SK-N-DZ (cell line): ENCODE measurements at regions not wholly inside any gene's neighbourhood (a gene's known extent, or its start where the extent isn't known, plus 50 kb on each side); places are given as distances from the start of the nearest gene placed in this dataset.
"Not testable (repeated sequence)": the region's sequence is repeated elsewhere in the genome, so short reads cannot be mapped to it uniquely, and the experiment has no call there.

Experiments
- DNase-seq: peaks from one replicate; pipeline ENCODE4 v3.0.0-alpha.2; 2015; ENCODE audit warnings: low spot score

DNA sequence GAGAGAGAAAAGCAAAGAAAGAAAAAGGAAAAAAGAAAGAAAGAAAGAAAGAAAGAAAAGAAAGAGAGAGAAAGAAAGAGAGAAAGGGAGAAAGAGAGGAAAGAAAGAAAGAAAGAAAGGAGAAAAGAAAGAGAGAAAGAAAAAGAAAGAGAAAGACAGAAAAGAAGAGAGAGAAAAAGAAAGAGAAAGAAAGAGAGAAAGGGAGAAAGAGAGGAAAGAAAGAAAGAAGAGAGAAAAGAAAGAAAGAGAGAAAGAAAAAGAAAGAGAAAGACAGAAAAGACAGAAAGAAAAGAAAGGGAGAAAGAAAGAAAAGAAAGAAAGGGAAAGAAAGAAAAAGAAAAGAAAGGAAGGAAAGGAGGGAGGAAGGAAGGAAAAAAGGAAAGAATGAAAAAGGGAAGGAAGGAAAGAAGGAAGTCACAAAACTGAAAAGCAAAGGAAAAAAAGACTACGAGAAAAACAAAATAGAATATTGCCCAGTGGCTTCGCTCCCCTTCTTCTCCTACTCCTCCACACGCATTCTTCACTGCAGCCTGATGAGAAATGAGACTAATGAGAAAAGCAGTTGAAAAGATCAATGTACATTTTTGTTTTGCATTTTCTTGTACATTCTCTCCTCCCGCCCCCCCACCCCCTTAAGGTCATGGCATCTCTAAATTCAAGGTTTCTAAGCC, 170.0 kb downstream of the SOD2 start:
- no peak for DNase-seq

DNA sequence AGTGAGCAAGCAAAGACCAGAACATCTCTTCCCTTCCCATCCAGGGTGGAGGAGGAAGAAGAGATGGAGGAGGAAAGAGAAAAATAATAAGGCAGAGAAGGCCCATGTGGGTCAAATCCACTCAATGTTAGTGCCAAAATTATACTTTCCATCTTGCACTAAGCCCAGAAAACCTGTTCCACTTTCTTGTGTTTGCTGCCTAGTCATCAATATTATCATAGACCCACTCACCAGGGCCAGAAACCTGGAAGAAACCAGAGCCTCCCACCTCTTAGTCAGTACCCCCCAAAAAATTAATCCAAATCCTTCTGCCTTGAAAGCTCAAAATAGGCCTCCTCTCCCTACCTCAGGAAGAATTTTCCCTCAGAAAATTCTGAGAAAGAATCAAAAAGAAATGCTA, 171.1 kb downstream of the SOD2 start:
- DNase-seq, result no peak

DNA sequence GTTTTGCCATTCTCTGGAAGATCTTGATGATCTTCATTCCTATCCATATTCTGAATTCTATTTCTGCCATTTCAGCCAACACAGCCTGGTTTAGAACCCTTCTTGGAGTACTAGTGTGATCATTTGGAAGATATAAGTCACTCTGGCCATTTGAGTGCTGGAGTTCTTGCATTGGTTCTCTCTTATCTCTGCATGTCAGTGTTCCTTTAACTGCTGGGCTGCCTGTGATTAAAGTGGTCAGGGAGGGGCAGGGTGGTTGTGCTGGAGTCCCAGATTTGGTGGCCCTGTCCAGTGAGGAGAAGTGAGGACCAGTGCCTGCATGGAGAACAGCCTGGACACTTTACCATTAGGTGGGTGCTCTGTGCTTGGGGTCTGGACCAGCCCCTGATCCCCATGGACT, 173.0 kb downstream of the SOD2 start:
- no peak for DNase-seq

GRCh38 chr6:159515811-159516210, 177.2 kb downstream of the SOD2 start:
- not testable (repeated sequence) for DNase-seq

GRCh38 chr6:159513914-159514313, 179.1 kb downstream of the SOD2 start:
- no peak for DNase-seq

- DNase-seq, result no peak
Observed at GRCh38 chr6:159513074-159513720, 179.8 kb downstream of the SOD2 start.

DNA sequence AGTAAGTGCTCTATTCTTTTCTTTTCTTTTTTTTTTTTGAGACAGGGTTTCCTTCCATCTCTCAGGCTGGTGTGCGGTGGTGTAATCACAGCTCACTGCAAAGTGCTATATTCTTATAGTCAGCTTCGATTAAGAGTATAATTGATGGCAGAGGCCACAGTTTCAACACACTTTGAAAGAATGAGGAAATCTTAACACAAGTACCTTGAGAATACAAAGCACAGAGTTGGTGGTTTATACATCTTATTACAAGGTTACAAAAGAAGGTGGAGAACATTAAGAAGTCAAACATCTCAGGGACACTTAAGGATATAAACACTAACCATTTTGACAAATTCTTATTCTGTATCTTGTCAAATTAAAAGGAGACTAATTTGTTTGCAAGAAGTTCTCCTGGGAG, 180.5 kb downstream of the SOD2 start:
- no peak for DNase-seq

DNA sequence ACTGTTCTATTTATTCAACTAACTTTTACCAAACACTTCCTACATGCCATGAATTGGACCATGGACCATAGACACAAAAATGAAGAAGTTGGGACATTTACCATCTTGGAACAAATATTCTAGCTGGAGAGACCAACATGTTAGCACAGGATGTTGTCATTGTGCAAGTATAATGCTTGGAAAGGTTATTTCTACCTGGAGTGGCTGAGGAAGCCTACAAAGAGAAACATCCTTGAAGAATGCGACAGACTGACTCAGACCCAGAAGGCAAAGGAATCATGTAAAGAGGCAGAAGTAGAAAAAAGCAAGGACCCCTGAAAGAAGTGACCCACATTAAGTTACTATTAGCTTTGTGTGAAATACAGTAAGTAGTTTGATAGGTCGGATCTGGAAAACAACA, 180.9 kb downstream of the SOD2 start:
- DNase-seq, result no peak

DNA sequence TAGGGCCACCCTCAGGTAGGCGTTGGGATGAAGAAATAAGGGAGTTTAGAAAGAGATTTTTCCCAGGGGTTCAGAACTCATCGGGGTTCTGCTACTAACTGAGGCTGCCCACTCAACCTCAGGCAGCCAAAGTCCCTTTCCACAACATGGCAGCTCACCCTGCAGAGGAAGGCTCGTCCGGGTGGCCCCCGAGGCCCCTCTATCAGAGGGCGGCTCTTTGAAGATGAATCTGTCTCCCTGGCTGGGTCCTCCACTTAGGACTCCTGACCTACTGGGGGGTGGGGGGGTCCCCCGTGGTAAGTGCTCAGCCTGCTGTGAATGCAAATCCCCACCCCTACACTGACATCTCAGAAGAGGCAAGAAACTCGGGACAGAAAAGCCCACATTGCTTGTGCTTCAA, 182.9 kb downstream of the SOD2 start:
- DNase-seq, result no peak

GRCh38 chr6:159508931-159509330, 184.1 kb downstream of the SOD2 start:
- DNase-seq, result no peak

- no peak for DNase-seq
Observed at GRCh38 chr6:159506048-159506447, 187.0 kb downstream of the SOD2 start.

DNA sequence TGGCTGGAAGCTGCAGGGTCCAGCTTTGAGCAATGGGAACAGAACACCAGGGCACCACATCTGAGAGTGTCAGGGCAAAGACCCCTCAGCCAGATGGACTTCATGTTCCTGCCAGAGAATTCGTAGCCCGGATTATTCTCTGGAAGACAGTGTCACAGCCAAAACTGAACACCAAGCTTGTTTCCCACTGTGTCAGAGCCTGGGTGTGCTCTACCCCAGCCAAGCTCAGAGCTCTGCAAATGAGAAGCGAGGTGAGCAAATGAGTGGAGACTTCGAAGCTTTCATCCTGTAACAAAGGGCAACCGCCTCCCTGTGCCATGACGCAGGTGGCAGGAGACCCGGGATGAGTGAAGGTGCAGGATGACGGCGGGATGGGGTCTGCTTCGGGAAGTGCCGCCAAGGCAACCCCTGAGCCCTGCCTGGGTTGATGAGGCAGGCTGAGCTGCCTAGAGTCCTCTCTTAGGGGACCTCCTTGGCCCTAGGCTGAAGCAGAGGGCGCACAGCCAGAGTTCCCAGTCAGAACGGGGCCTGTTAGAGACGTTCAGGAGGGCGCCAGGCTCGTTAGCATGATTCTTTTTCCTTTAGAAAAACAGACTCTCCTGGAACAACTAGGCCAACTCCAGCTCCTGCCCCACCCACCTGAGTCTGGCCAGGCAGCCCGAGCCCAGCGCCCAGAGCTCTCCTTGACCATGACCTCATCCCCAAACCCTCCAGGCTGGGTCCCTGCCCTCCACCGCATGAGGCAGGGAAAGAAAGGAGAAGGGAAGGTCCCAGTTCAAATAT, 187.7 kb downstream of the SOD2 start:
- no peak for DNase-seq

DNA sequence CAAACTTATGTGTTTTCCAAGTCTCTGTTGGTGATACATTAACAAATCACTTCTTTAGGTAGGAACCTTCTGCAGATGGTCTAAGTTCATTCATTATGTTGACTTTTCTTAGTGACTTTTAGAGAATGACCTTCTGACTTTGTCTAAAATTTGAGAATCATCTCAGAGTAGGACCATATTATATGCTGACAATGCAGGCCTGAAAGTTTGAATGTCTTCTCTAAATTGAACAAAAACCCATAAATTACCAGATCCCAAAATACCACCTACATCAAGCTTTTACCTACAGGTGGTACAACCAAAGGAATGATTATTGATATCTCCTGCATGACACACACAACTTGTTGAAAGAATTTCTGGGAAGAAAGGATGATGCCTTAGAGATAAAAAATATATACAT, 191.5 kb downstream of the SOD2 start:
- no peak for DNase-seq

DNA sequence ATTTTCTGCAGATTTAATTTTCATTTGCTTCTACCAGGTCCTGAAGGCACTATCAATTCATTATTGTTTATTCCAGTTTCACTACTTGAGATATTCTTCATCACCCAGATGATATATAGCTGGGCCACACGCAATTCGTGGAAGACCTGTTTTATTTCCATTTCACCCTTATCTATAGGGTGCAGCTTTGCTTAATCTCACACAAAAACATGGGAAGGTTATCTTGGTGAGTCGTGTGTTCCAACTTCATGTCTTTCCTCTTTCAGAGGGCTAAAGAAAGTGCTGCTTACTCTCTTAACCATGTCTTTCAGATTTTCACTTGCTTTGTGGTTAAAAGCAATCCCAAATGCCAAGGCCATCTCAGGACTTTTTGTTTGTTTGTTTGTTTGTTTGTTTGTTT, 194.0 kb downstream of the SOD2 start:
- no peak for DNase-seq

DNA sequence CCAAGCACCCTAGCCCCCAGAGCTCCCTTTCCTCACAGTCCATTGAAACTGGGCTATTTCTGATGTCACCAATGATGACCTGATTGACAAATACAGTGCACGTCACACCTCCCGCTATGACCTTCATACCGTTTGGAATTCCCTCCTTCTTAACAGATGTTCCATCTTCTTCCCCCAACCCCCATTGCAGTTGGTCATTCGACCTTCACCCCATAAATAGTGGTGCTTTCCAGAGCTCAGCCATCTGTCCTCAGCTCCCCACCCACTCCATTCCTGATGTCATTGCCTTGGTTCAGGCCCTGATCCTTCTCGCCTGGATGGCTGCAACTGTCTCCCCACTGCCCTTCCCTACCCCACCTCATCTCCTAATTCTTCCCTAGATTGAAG, 198.5 kb downstream of the SOD2 start:
- no peak for DNase-seq

DNA sequence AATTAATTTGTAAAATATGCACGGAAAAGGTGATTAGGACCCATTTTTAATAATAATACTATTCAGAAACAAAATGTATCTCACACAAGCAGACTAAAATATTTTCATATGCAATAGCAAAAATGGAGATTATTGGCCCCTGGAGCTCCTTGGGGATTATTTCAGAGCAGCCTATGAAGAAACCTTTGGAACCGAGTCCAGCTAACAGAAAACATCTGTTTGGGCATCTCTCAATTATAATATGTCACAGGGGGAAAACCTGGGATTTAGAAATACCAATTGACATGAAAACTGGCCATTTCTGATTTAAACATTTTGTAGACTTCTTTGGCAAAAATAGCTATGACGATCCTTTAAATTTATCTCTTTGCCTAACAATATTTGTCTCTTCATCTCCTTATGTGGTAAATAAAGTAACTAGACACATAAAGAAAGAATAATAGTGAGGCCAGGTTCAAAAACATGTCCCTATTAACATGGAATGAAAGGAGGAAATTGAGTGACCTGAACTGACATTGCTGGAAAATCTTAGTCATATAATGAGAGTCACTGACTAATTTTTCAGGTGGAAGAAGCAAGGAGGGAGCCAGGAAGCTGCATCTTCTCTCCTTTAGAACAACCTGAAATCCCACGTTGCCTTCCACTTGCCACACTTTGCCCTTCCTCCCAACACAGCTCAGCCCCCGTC, 199.0 kb downstream of the SOD2 start:
- DNase-seq, result no peak

- no peak for DNase-seq
Observed at GRCh38 chr6:159493231-159493897, 199.7 kb downstream of the SOD2 start.

GRCh38 chr6:159490298-159490937, 202.6 kb downstream of the SOD2 start:
- DNase-seq, result no peak

DNA sequence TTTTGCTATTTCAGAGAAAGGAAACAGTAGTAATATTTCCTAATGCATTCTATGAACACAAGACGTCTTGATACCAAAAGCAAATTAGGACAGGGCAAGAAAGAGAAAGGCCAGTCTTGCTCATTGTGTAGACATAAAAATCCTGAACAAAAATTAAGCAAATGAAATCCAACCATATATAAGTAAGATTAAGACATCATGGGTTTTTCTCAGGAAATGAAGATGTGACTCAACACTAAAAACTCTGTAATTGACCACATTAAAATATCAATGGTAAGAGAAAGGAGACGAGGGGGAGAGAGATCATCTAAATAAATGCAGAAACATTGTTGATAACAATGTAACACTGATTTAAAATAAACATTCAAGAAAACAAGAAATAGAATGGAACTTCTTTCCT, 205.4 kb downstream of the SOD2 start:
- DNase-seq, result no peak

DNA sequence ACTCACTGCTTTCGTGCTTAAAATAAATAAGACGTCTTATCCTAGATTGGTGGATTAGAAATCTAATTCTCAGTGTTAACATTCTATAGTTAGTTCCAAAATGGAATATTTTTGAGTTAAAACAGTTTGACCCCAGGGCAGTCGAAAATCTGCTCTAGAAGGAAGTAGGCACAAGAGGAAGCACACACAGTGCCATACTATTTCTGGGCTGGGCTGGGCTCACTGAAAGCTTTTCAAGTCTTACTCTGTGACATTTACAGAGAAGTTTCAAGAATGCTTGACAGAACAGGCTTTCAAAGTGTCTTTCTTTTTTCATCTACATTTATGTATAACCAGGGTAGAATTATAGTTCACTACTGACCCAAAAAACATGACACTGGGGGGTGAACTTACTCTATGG, 209.8 kb downstream of the SOD2 start:
- no peak for DNase-seq

DNA sequence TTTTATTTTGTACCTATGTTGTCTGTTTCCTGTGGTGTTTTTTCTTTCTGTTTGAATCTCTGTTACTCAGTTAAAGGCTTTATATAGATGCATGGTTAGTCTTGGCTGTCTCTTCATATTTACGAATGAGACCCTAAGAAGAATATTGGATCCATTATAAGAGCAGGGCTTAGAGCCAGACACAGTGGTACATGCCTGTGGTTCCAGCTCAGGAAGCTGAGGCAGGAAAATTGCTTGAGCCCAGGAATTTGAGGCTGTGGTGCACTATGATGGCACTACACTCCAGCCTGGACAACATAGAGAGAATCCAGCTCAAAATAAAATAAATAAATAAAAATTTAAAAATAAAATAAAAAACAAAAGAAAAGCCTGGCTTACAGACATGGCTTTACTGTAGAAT, 211.1 kb downstream of the SOD2 start:
- no peak for DNase-seq
